HUDEP-2 (cell line): ENCODE measurements at regions not wholly inside any gene's neighbourhood (a gene's known extent, or its start where the extent isn't known, plus 50 kb on each side); places are given as distances from the start of the nearest gene placed in this dataset.

Source experiments
- DNase-seq, 76 experiments: peaks; one replicate each; lab custom pipeline; 2025; ENCODE audit not compliant: unreplicated experiment in 76 of 76; lab: John Stamatoyannopoulos, UW

GRCh38 chr13:40863723-40864122, 74.3 kb downstream of the SLC25A15 start:
- DNase-seq: no peak

GRCh38 chr13:40874138-40874779, 84.8 kb downstream of the SLC25A15 start:
- peak in 1 of 76 experiments; percentile 11 for DNase-seq

GRCh38 chr13:40875044-40875443, 85.6 kb downstream of the SLC25A15 start:
- DNase-seq: no peak

- DNase-seq: no peak
Observed at GRCh38 chr13:40875583-40875982, 86.2 kb downstream of the SLC25A15 start.

GRCh38 chr13:40876020-40876738, 86.8 kb downstream of the SLC25A15 start:
- no peak for DNase-seq

- DNase-seq: no peak
Observed at GRCh38 chr13:40878321-40878720, 88.9 kb downstream of the SLC25A15 start.

GRCh38 chr13:40878823-40879222, 89.4 kb downstream of the SLC25A15 start:
- DNase-seq: no peak
